ENCODE measurements at regions not wholly inside any gene's neighbourhood (a gene's known extent, or its start where the extent isn't known, plus 50 kb on each side); places are given as distances from the start of the nearest gene placed in this dataset.
"Not testable (repeated sequence)": the region's sequence is repeated elsewhere in the genome, so short reads cannot be mapped to it uniquely, and the experiment has no call there.

- H3K9ac ChIP-seq (ENCODE audit: low read depth, low read length); H3K4me3 ChIP-seq (ENCODE audit: insufficient read depth, low read depth, low read length); H4K20me1 ChIP-seq (ENCODE audit: insufficient read depth, low read length); H2AK5ac ChIP-seq (ENCODE audit: low read depth, low read length); H3K18ac ChIP-seq (ENCODE audit: low read depth, low read length); H3K36me3 ChIP-seq (ENCODE audit: control insufficient read depth, insufficient read depth, low read length); H3K56ac ChIP-seq (ENCODE audit: extremely low read depth, insufficient read depth, low read length); H3K27ac ChIP-seq (ENCODE audit: insufficient read depth, low read length); H4K91ac ChIP-seq (ENCODE audit: insufficient read depth, low read depth, low read length); H3K23ac ChIP-seq (ENCODE audit: low read depth, low read length); dilution Hi-C loops (cut with HindIII; ENCODE audit: low sequenced_read_pairs, unreplicated experiment); H3K4me2 ChIP-seq (ENCODE audit: low read depth, low read length); H3K4ac ChIP-seq (ENCODE audit: low read depth, low read length); H4K8ac ChIP-seq (ENCODE audit: low read depth in 2 of 2, low read length in 2 of 2); H3K4me1 ChIP-seq (ENCODE audit: control insufficient read depth, insufficient read depth, low read length); H3K27me3 ChIP-seq (ENCODE audit: control insufficient read depth, insufficient read depth, low read length); ATAC-seq (ENCODE audit: low read depth); H3K9me3 ChIP-seq (ENCODE audit: control insufficient read depth, insufficient read depth, low read length); BruUV-seq (replicated peaks); H2BK5ac ChIP-seq (ENCODE audit: low read depth, low read length, poor library complexity, severe bottlenecking); DNase-seq; H2AFZ ChIP-seq (replicated peaks; ENCODE audit: low read length, poor library complexity); H2AK9ac ChIP-seq (replicated peaks; ENCODE audit: low read depth, low read length, poor library complexity); H3K14ac ChIP-seq (replicated peaks; ENCODE audit: low read depth, low read length); POLR2A ChIA-PET (ENCODE audit: unreplicated experiment); H3K9me1 ChIP-seq (ENCODE audit: insufficient read depth, low read length); in situ Hi-C loops (cut with MboI; ENCODE audit: low sequenced_read_pairs); H2BK20ac ChIP-seq (ENCODE audit: low read depth, low read length); intact Hi-C loops (cut with micrococcal nuclease); CTCF ChIA-PET; H4K5ac ChIP-seq (ENCODE audit: low read depth, low read length); H3K79me1 ChIP-seq (ENCODE audit: low read depth in 1 of 2, low read length in 2 of 2); H2BK120ac ChIP-seq (ENCODE audit: low read depth, low read length); H2BK15ac ChIP-seq (ENCODE audit: low read depth, low read length): not testable (repeated sequence)
- no CpG with 5 or more reads among the region's 8 CpGs for WGBS, 2 experiments (ENCODE audit: extremely low coverage in 2 of 2, insufficient read length in 1 of 2)
Observed at GRCh38 chr1:186758896-186759606, 69.7 kb upstream of the PLA2G4A start.
